ENCODE measurements at regions not wholly inside any gene's neighbourhood (a gene's known extent, or its start where the extent isn't known, plus 50 kb on each side); places are given as distances from the start of the nearest gene placed in this dataset.

DNA sequence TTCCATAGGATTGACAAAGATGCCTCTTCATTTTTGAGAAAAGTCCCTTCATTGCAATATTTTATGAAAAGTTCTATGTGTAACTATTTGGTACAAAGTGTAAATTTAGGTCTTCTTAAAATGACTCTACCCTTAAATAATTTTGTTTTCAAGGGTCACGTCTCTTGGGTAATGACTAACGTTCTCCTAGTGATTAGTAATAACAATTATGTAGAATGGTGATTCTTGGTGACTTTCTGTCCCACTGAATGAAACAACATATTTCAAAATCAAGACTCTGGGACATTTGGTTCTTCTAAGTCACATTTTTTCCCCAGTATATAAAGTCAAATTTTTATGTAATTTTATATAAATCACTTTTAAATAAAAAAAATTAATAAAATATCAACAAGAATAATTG is 277.5 kb upstream of the ADAMTS5 start:
- Histone ChIP-seq H3K27ac (ENCODE audit: low read length) (no peak overlapping the region), H3K4me3 (ENCODE audit: low read depth in 1 of 2, low read length in 2 of 2) (no peak overlapping the region), H3K4me1 (ENCODE audit: control insufficient read depth in 1 of 2, insufficient read depth in 2 of 2, low read length in 2 of 2) (no peaks in the 10 kb centered on the region), H3K36me3 (ENCODE audit: control insufficient read depth in 1 of 2, insufficient read depth in 2 of 2, low read length in 2 of 2) (no peaks in the 10 kb centered on the region), H3K9me3 (ENCODE audit: control insufficient read depth in 1 of 2, low read length in 2 of 2) (no peaks in the 10 kb centered on the region), H3K27me3 (ENCODE audit: low read depth, low read length) (no peaks in the 10 kb centered on the region)

DNA sequence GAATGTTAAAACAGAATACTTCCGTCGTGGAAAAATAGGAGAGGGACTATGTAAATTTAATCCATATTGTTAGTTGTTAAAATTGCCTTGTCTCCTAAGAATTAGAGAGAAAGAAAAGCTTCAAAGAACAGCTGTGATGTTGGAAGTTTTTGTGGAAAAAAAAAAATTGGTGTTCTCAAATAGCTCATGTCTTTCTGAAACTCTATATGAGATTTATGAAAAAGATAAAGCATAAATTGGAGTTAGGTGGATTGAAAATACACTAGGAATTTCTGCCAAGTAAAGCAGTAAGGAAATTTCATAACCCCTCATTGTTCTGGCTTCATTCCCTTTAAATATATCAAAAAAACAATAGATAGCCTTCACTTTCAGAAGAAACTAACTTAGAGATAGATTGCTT is 274.0 kb upstream of the ADAMTS5 start:
- Histone ChIP-seq H3K4me3 (ENCODE audit: low read depth in 1 of 2, low read length in 2 of 2) (no peak overlapping the region), H3K27ac (ENCODE audit: low read length) (no peak overlapping the region), H3K4me1 (ENCODE audit: control insufficient read depth in 1 of 2, insufficient read depth in 2 of 2, low read length in 2 of 2) (no peaks in the 10 kb centered on the region), H3K9me3 (ENCODE audit: control insufficient read depth in 1 of 2, low read length in 2 of 2) (no peaks in the 10 kb centered on the region), H3K36me3 (ENCODE audit: control insufficient read depth in 1 of 2, insufficient read depth in 2 of 2, low read length in 2 of 2) (no peaks in the 10 kb centered on the region), H3K27me3 (ENCODE audit: low read depth, low read length) (no peaks in the 10 kb centered on the region)

GRCh38 chr21:27233514-27234115 is 266.7 kb upstream of the ADAMTS5 start:
- Histone ChIP-seq H3K4me3 (ENCODE audit: low read depth in 1 of 2, low read length in 2 of 2) (no peak overlapping the region), H3K4me1 (ENCODE audit: control insufficient read depth in 1 of 2, insufficient read depth in 2 of 2, low read length in 2 of 2) (no peaks in the 10 kb centered on the region), H3K36me3 (ENCODE audit: control insufficient read depth in 1 of 2, insufficient read depth in 2 of 2, low read length in 2 of 2) (no peaks in the 10 kb centered on the region), H3K9me3 (ENCODE audit: control insufficient read depth in 1 of 2, low read length in 2 of 2) (no peaks in the 10 kb centered on the region), H3K27ac (ENCODE audit: low read length) (no peak overlapping the region), H3K27me3 (ENCODE audit: low read depth, low read length) (no peaks in the 10 kb centered on the region)

- H3K9me3 ChIP-seq (ENCODE audit: control insufficient read depth in 1 of 2, low read length in 2 of 2) = no peaks in the 10 kb centered on the region
- no peak overlapping the region for H3K4me3 ChIP-seq (ENCODE audit: low read depth in 1 of 2, low read length in 2 of 2)
- no peak overlapping the region for H3K27ac ChIP-seq (ENCODE audit: low read length)
- H3K36me3 ChIP-seq (ENCODE audit: control insufficient read depth in 1 of 2, insufficient read depth in 2 of 2, low read length in 2 of 2) = no peaks in the 10 kb centered on the region
- no peaks in the 10 kb centered on the region for H3K4me1 ChIP-seq (ENCODE audit: control insufficient read depth in 1 of 2, insufficient read depth in 2 of 2, low read length in 2 of 2)
- no peaks in the 10 kb centered on the region for H3K27me3 ChIP-seq (ENCODE audit: low read depth, low read length)
Measured at GRCh38 chr21:27225940-27226339, 259.1 kb upstream of the ADAMTS5 start.

DNA sequence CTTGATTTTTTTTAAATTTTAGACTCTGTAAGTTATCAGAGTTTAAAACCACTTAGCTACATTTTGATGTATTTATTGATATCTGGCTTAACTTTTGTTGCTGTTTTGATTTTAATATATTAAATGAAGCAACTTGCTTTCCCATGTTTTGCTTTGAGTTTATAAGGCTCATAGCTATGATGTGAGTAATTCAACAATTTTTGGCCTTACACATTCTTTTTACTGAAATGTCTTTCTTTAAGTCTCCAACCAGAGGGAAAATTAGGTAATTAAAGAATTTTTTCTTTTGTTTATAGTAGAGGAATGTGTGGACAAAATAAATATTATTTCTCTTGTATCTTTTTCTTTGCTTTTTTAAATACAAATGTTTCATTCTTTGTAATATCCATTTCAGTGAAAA is 258.3 kb upstream of the ADAMTS5 start:
- H3K4me1 ChIP-seq (ENCODE audit: control insufficient read depth in 1 of 2, insufficient read depth in 2 of 2, low read length in 2 of 2) = no peaks in the 10 kb centered on the region
- H3K27ac ChIP-seq (ENCODE audit: low read length) = no peak overlapping the region

DNA sequence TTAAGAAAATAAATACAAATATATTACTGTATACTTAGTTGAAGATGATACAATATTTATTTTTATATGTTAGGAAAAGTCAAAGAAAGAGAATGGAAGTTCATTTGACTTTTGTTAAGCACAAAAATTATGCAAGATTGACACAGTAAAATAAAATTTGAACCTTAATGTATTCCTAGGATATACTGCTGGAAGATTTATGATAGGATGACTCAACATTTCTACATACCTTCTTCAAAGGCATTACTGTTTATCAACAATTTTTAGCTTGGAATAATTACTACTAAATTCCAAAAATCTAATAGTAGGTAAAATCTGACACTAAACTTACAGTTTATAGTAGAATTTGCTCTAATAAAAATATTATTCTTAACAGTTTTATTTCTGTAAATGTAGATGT is 257.3 kb upstream of the ADAMTS5 start:
- H3K9me3 ChIP-seq (ENCODE audit: control insufficient read depth in 1 of 2, low read length in 2 of 2) = no peaks in the 10 kb centered on the region
- H3K4me3 ChIP-seq (ENCODE audit: low read depth in 1 of 2, low read length in 2 of 2) = no peak overlapping the region
- H3K36me3 ChIP-seq (ENCODE audit: control insufficient read depth in 1 of 2, insufficient read depth in 2 of 2, low read length in 2 of 2) = no peaks in the 10 kb centered on the region
- H3K27ac ChIP-seq (ENCODE audit: low read length) = no peak overlapping the region
- H3K4me1 ChIP-seq (ENCODE audit: control insufficient read depth in 1 of 2, insufficient read depth in 2 of 2, low read length in 2 of 2) = no peaks in the 10 kb centered on the region
- H3K27me3 ChIP-seq (ENCODE audit: low read depth, low read length) = no peaks in the 10 kb centered on the region

More for the DNA sequence above, 258.3 kb upstream of the ADAMTS5 start:
- H3K9me3 ChIP-seq (ENCODE audit: control insufficient read depth in 1 of 2, low read length in 2 of 2) = no peaks in the 10 kb centered on the region
- no peak overlapping the region for H3K4me3 ChIP-seq (ENCODE audit: low read depth in 1 of 2, low read length in 2 of 2)
- no peaks in the 10 kb centered on the region for H3K27me3 ChIP-seq (ENCODE audit: low read depth, low read length)
- H3K36me3 ChIP-seq (ENCODE audit: control insufficient read depth in 1 of 2, insufficient read depth in 2 of 2, low read length in 2 of 2) = no peaks in the 10 kb centered on the region

- Histone ChIP-seq H3K27ac (ENCODE audit: low read length) (no peak overlapping the region), H3K9me3 (ENCODE audit: control insufficient read depth in 1 of 2, low read length in 2 of 2) (no peaks in the 10 kb centered on the region), H3K4me1 (ENCODE audit: control insufficient read depth in 1 of 2, insufficient read depth in 2 of 2, low read length in 2 of 2) (no peaks in the 10 kb centered on the region), H3K27me3 (ENCODE audit: low read depth, low read length) (no peaks in the 10 kb centered on the region), H3K36me3 (ENCODE audit: control insufficient read depth in 1 of 2, insufficient read depth in 2 of 2, low read length in 2 of 2) (no peaks in the 10 kb centered on the region), H3K4me3 (ENCODE audit: low read depth in 1 of 2, low read length in 2 of 2) (no peak overlapping the region)
Measured at GRCh38 chr21:27221077-27221476, 254.2 kb upstream of the ADAMTS5 start.

GRCh38 chr21:27220416-27220815 is 253.5 kb upstream of the ADAMTS5 start:
- no peak overlapping the region for H3K27ac ChIP-seq (ENCODE audit: low read length)
- no peaks in the 10 kb centered on the region for H3K9me3 ChIP-seq (ENCODE audit: control insufficient read depth in 1 of 2, low read length in 2 of 2)
- H3K4me3 ChIP-seq (ENCODE audit: low read depth in 1 of 2, low read length in 2 of 2) = no peak overlapping the region
- H3K27me3 ChIP-seq (ENCODE audit: low read depth, low read length) = no peaks in the 10 kb centered on the region
- H3K4me1 ChIP-seq (ENCODE audit: control insufficient read depth in 1 of 2, insufficient read depth in 2 of 2, low read length in 2 of 2) = no peaks in the 10 kb centered on the region
- H3K36me3 ChIP-seq (ENCODE audit: control insufficient read depth in 1 of 2, insufficient read depth in 2 of 2, low read length in 2 of 2) = no peaks in the 10 kb centered on the region

GRCh38 chr21:27219068-27219467 is 252.2 kb upstream of the ADAMTS5 start:
- H3K27ac ChIP-seq (ENCODE audit: low read length) = no peak overlapping the region
- H3K4me3 ChIP-seq (ENCODE audit: low read depth in 1 of 2, low read length in 2 of 2) = no peak overlapping the region
- no peaks in the 10 kb centered on the region for H3K4me1 ChIP-seq (ENCODE audit: control insufficient read depth in 1 of 2, insufficient read depth in 2 of 2, low read length in 2 of 2)
- H3K36me3 ChIP-seq (ENCODE audit: control insufficient read depth in 1 of 2, insufficient read depth in 2 of 2, low read length in 2 of 2) = no peaks in the 10 kb centered on the region
- no peaks in the 10 kb centered on the region for H3K9me3 ChIP-seq (ENCODE audit: control insufficient read depth in 1 of 2, low read length in 2 of 2)
- no peaks in the 10 kb centered on the region for H3K27me3 ChIP-seq (ENCODE audit: low read depth, low read length)

DNA sequence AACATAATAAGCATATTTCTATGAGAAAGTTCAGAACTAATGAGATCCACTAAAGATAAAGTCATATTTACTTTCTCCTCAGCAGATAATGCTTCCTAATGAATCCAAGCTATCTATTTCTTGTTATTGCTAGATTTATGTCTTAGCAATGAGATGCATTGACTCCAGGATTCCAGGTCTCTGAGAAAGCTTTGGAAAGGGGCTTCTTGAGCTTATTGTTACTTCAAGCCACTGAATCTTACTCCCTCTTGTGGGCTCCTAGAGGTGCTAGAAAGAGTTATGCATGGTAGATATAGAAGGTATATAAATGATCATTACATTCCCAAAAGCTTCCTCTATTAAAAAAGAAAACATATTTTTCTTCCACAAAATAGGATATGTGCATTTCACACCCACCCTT is 246.4 kb upstream of the ADAMTS5 start:
- no peak overlapping the region for H3K4me3 ChIP-seq (ENCODE audit: low read depth in 1 of 2, low read length in 2 of 2)
- no peaks in the 10 kb centered on the region for H3K36me3 ChIP-seq (ENCODE audit: control insufficient read depth in 1 of 2, insufficient read depth in 2 of 2, low read length in 2 of 2)
- H3K4me1 ChIP-seq (ENCODE audit: control insufficient read depth in 1 of 2, insufficient read depth in 2 of 2, low read length in 2 of 2) = no peaks in the 10 kb centered on the region
- H3K9me3 ChIP-seq (ENCODE audit: control insufficient read depth in 1 of 2, low read length in 2 of 2) = peaks cover 0 to 3% of the 10 kb centered on the region in 2 donors
- H3K27ac ChIP-seq (ENCODE audit: low read length) = no peak overlapping the region
- no peaks in the 10 kb centered on the region for H3K27me3 ChIP-seq (ENCODE audit: low read depth, low read length)

GRCh38 chr21:27212441-27212840 is 245.6 kb upstream of the ADAMTS5 start:
- Histone ChIP-seq H3K36me3 (ENCODE audit: control insufficient read depth in 1 of 2, insufficient read depth in 2 of 2, low read length in 2 of 2) (no peaks in the 10 kb centered on the region), H3K27ac (ENCODE audit: low read length) (no peak overlapping the region), H3K9me3 (ENCODE audit: control insufficient read depth in 1 of 2, low read length in 2 of 2) (peaks cover 0 to 5% of the 10 kb centered on the region in 2 donors), H3K4me3 (ENCODE audit: low read depth in 1 of 2, low read length in 2 of 2) (no peak overlapping the region), H3K27me3 (ENCODE audit: low read depth, low read length) (no peaks in the 10 kb centered on the region), H3K4me1 (ENCODE audit: control insufficient read depth in 1 of 2, insufficient read depth in 2 of 2, low read length in 2 of 2) (no peaks in the 10 kb centered on the region)

GRCh38 chr21:27209546-27209945 is 242.7 kb upstream of the ADAMTS5 start:
- Histone ChIP-seq H3K4me1 (ENCODE audit: control insufficient read depth in 1 of 2, insufficient read depth in 2 of 2, low read length in 2 of 2) (no peaks in the 10 kb centered on the region), H3K36me3 (ENCODE audit: control insufficient read depth in 1 of 2, insufficient read depth in 2 of 2, low read length in 2 of 2) (no peaks in the 10 kb centered on the region), H3K27ac (ENCODE audit: low read length) (no peak overlapping the region), H3K9me3 (ENCODE audit: control insufficient read depth in 1 of 2, low read length in 2 of 2) (peaks cover 0 to 5% of the 10 kb centered on the region in 2 donors), H3K27me3 (ENCODE audit: low read depth, low read length) (no peaks in the 10 kb centered on the region), H3K4me3 (ENCODE audit: low read depth in 1 of 2, low read length in 2 of 2) (no peak overlapping the region)

Measured in muscle layer of duodenum (tissue), 2 donors.